Esophagus muscularis mucosa (tissue), 3 donors: ENCODE measurements at regions not wholly inside any gene's neighbourhood (a gene's known extent, or its start where the extent isn't known, plus 50 kb on each side); places are given as distances from the start of the nearest gene placed in this dataset.

Experiments used
- CTCF ChIP-seq, 3 experiments: fragments of 200-600 bp in 2 of 3; fragments of 450-650 bp in 1 of 3; sonication (generic) in 2 of 3; IDR thresholded peaks; one replicate each; pipeline ENCODE4 v1.5.1; 2017 to 2019; ENCODE audit warnings: antibody characterized with exemption in 3 of 3, mild to moderate bottlenecking in 2 of 3, moderate library complexity in 1 of 3
- POLR2AphosphoS5 ChIP-seq, 2 donors: sonication (generic); formaldehyde crosslinking; IDR thresholded peaks; one replicate each; pipeline ENCODE4 v1.6.1; 2017; ENCODE audit warnings: antibody characterized with exemption in 2 of 2

DNA sequence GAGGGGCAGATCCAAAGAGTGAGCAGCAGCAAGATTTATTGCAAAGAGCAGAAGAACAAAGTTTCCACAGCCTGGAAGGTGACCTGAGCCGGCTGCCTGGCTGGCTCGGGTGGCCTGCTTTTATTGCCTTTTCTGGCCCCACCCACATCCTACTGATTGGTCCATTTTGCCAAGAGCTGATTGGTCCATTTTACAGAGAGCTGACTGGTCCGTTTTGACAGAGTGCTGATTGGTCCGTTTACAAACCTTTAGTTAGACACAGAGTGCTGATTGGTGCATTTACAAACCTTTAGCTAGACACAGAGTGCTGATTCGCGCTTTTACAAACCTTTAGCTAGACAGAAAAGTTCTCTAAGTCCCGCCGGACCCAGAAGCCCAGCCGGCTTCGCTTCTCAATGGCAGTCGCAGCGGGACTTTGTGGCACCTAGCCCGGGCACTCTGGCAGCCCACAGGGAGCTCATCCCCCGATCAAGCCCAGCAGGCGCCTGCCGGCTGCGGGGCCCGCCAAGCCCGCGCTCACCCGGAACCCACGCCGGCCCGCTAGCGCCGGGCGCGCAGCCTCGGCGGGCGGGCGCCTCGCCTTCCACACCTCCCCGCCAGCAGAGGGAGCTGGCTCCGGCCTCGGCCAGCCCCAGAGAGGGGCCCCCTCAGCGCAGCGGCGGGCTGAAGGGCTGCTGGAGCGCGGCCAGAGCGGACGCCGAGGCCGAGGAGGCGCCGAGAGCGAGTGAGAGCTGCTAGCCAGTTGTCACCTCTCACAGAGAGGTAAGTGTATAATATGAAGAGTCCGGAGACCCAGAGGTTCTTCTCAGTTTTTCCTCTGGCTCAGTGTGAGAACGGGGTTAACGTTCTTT is 339.2 kb downstream of the CHL1 start:
- peak; percentile 38 to 60 (median 49) for TF ChIP-seq CTCF (IDR thresholded peaks at IDR 0.05)
- TF ChIP-seq POLR2AphosphoS5 (IDR thresholded peaks at IDR 0.05), result peak in 1 of 2 donors; percentile 33
